Progenitor cell of endocrine pancreas (in vitro differentiated cells): ENCODE measurements at regions not wholly inside any gene's neighbourhood (a gene's known extent, or its start where the extent isn't known, plus 50 kb on each side); places are given as distances from the start of the nearest gene placed in this dataset.
A peak's percentile ranks its signal among the peaks of the same experiment; 100 is the strongest.

Experiments used
- DNase-seq: peaks from one replicate; pipeline ENCODE4 v3.0.0; 2021; ENCODE audit warnings: low spot score; ENCODE audit not compliant: unreplicated experiment
- H3K27ac Mint-ChIP-seq: 2 replicates; pipeline ENCODE4 v1.8.0; 2021; ENCODE audit warnings: mild to moderate bottlenecking, moderate library complexity, mixed read lengths
- H3K27me3 Mint-ChIP-seq: 2 replicates; pipeline ENCODE4 v1.8.0; 2021; ENCODE audit warnings: mixed read lengths
- H3K36me3 Mint-ChIP-seq: 2 replicates; pipeline ENCODE4 v1.8.0; 2022; ENCODE audit warnings: mixed read lengths; ENCODE audit not compliant: insufficient read depth
- H3K4me1 Mint-ChIP-seq: 2 replicates; pipeline ENCODE4 v1.8.0; 2021; ENCODE audit warnings: low read depth, mixed read lengths
- H3K4me3 Mint-ChIP-seq: 2 replicates; pipeline ENCODE4 v1.8.0; 2021; ENCODE audit warnings: low read depth, mild to moderate bottlenecking, moderate library complexity, mixed read lengths
- H3K9me3 Mint-ChIP-seq: 2 replicates; pipeline ENCODE4 v1.8.0; 2021; ENCODE audit warnings: low read depth, mixed read lengths
- TF ChIP-seq, protein P1 (sequence below): fragments of 200-600 bp; sonication (generic); IDR thresholded peaks from one replicate; pipeline ENCODE4 v1.5.0; 2021; ENCODE audit warnings: antibody characterized with exemption, mild to moderate bottlenecking; ENCODE audit not compliant: unreplicated experiment

DNA sequence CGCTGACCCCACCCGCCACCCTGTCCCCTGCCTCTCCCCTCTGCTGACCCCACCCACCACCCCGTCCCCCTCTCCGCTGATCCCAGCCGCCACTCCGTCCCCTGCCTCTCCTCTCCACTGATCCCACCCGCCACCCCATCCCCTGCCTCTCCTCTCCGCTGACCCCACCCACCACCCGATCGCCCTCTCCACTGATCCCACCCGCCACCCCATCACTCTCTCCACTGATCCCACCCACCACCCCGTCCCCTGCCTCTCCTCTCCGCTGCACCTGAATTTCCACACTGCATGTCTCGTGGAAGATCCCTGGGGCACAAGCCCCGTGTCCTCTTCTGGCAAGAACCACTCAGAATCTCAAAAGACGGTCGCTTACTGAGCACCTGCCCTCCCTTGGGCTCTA, 53.4 kb upstream of the OLFM1 start:
- H3K36me3 Mint-ChIP-seq: no peaks in the 10 kb centered on the region
- peaks cover 3% of the 10 kb centered on the region for H3K4me1 Mint-ChIP-seq
- no peak overlapping the region for H3K27ac Mint-ChIP-seq
- no peak for DNase-seq
- H3K9me3 Mint-ChIP-seq: no peaks in the 10 kb centered on the region
- H3K4me3 Mint-ChIP-seq: no peak overlapping the region
- TF ChIP-seq, protein P1, sequence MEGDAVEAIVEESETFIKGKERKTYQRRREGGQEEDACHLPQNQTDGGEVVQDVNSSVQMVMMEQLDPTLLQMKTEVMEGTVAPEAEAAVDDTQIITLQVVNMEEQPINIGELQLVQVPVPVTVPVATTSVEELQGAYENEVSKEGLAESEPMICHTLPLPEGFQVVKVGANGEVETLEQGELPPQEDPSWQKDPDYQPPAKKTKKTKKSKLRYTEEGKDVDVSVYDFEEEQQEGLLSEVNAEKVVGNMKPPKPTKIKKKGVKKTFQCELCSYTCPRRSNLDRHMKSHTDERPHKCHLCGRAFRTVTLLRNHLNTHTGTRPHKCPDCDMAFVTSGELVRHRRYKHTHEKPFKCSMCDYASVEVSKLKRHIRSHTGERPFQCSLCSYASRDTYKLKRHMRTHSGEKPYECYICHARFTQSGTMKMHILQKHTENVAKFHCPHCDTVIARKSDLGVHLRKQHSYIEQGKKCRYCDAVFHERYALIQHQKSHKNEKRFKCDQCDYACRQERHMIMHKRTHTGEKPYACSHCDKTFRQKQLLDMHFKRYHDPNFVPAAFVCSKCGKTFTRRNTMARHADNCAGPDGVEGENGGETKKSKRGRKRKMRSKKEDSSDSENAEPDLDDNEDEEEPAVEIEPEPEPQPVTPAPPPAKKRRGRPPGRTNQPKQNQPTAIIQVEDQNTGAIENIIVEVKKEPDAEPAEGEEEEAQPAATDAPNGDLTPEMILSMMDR: no peak
- H3K27me3 Mint-ChIP-seq: peaks cover 33% of the 10 kb centered on the region

DNA sequence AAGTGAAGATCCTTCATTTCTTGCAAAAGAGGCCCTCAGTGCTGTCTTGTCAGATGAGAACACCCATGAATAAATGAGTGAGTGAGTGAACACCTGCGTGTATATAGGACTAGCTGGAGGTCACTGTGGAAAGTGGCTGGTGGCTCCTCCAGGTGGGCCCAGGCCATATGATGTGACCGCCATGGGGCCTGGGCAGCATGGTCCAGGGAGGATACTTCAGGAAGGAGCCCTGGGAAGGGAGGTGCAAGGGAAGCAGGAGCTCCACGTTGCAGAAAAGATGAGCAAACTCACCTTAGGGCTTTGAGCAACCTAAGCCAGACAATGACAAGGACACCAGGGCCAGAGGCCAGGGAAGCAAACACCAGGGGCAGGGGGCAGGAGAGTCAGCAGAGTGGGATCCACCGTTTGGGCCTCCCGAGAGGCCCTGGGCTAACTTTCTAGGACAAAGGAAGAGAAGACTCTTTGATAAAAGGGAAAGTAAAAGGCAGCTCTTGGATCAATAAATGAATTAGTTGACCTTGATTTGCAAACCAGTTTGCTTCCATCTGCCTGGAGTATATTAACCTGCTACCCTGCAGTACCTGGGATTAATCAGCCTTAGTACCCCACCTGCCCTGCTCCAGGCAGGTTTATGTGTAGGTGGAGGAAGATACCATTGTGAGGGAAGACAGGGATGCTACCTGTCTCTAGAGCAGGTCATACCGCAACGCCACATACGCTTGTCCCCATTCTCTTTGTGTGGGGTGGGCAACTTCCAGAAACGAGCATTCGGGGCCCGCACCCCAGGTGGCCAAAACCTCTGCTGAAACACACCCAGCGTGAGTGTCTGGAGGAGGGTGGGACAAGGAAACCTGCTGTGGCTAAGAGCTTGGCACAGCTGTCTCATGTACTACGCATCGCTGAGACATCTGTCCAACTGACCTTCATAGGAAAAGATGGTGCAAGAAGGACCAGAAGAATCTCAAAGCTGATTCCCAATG, 51.4 kb upstream of the OLFM1 start:
- peak overlapping the region; percentile 67 for H3K27ac Mint-ChIP-seq
- H3K36me3 Mint-ChIP-seq: no peaks in the 10 kb centered on the region
- peaks cover 34% of the 10 kb centered on the region for H3K27me3 Mint-ChIP-seq
- TF ChIP-seq, protein P1: no peak
- no peaks in the 10 kb centered on the region for H3K9me3 Mint-ChIP-seq
- DNase-seq: no peak
- peaks cover 2% of the 10 kb centered on the region for H3K4me1 Mint-ChIP-seq
- no peak overlapping the region for H3K4me3 Mint-ChIP-seq

DNA sequence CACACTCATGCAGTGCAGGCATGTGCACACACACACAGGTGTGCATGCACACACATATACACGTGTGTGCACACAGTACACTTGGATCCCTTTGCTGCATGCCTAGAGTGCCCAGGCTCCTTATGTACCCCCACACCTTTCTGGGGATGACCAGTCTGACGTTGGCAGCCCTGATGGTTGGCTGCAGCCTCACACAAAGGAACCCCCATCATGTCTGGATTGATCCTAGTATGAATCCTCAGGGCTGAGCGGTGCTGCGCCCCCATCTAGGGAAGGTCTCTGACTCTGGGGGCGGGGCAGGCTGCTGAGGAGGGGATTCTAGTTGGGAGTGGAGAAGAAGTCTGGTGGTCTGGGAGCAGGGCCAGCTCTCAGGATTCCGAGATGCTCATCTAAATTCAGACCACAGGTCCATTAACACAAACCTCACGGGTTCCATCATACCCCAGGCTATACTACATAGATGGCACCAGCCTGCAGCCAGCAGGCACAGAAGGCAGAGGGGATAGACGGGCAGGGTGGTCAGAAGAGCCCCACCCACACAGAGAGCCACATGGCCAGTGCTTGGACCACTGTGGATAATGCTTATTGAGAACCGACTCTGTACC, 50.5 kb upstream of the OLFM1 start:
- no peak for DNase-seq
- H3K9me3 Mint-ChIP-seq: no peaks in the 10 kb centered on the region
- no peak overlapping the region for H3K4me3 Mint-ChIP-seq
- H3K27me3 Mint-ChIP-seq: peaks cover 40% of the 10 kb centered on the region
- H3K4me1 Mint-ChIP-seq: peaks cover 2% of the 10 kb centered on the region
- H3K27ac Mint-ChIP-seq: no peak overlapping the region
- TF ChIP-seq, protein P1: no peak
- no peaks in the 10 kb centered on the region for H3K36me3 Mint-ChIP-seq

DNA sequence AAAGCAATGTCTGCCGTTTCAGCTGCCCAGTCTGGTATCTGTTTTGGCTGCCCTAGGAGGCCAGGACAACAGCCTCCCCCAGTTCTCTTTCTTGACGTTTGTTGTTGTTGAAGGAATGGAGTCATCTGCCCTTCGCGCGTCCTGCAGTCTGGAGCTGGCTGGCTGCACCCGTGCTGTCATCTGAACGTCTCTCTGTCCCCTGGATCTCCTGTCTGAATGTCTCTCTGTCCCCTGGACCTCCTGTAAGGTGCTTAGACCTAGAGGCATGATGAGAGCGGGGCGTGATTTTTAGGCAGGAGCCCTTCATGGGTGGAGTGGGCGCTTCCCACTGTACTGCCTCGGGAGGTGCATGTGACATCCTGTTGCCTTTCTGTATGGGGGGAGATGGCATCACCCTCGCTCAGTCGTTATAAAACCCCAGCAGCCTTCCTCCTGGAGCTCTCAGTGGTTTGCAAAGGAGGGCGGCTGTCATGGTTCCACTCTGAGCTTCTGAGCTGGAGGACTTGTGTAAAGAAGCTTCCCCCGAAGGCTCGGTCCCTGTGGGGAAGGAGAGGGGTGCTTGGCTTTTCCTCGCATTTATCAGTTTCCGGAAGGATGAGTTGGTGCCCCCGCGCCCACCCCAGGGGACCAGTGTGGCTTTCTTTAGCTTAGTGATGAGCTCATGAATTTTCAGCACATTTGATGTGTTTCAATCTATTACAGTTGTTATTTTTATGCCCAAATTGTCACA, 49.8 kb upstream of the OLFM1 start:
- H3K4me3 Mint-ChIP-seq: no peak overlapping the region
- H3K9me3 Mint-ChIP-seq: no peaks in the 10 kb centered on the region
- H3K36me3 Mint-ChIP-seq: no peaks in the 10 kb centered on the region
- H3K27me3 Mint-ChIP-seq: peaks cover 37% of the 10 kb centered on the region
- H3K27ac Mint-ChIP-seq: no peak overlapping the region
- TF ChIP-seq, protein P1: no peak
- H3K4me1 Mint-ChIP-seq: peaks cover 2% of the 10 kb centered on the region
- DNase-seq: no peak
